Activated naive CD8-positive, alpha-beta T cell treated with anti-CD3 and anti-CD28 coated beads for 36 hours (primary cell): ENCODE measurements at regions not wholly inside any gene's neighbourhood (a gene's known extent, or its start where the extent isn't known, plus 50 kb on each side); places are given as distances from the start of the nearest gene placed in this dataset.

Source experiments
- DNase-seq: peaks from one replicate; pipeline ENCODE4 v3.0.0; 2021
- H3K27ac Mint-ChIP-seq: one replicate; pipeline ENCODE4 v1.8.0; 2022; ENCODE audit warnings: mild to moderate bottlenecking, moderate library complexity, mixed read lengths
- H3K27me3 Mint-ChIP-seq: one replicate; pipeline ENCODE4 v1.8.0; 2022; ENCODE audit warnings: mild to moderate bottlenecking, mixed read lengths
- H3K36me3 Mint-ChIP-seq: one replicate; pipeline ENCODE4 v1.8.0; 2021; ENCODE audit warnings: mild to moderate bottlenecking, mixed read lengths
- H3K4me1 Mint-ChIP-seq: one replicate; pipeline ENCODE4 v1.8.0; 2021; ENCODE audit warnings: mixed read lengths
- H3K4me3 Mint-ChIP-seq: one replicate; pipeline ENCODE4 v1.8.0; 2022; ENCODE audit warnings: mild to moderate bottlenecking, moderate library complexity, mixed read lengths
- H3K9me3 Mint-ChIP-seq: one replicate; pipeline ENCODE4 v1.8.0; 2022; ENCODE audit warnings: mixed read lengths

- H3K4me3 Mint-ChIP-seq = no peak overlapping the region
- H3K4me1 Mint-ChIP-seq = no peaks in the 10 kb centered on the region
- no peak overlapping the region for H3K27ac Mint-ChIP-seq
- no peak for DNase-seq
- H3K9me3 Mint-ChIP-seq = peaks cover 3% of the 10 kb centered on the region
- no peaks in the 10 kb centered on the region for H3K36me3 Mint-ChIP-seq
- H3K27me3 Mint-ChIP-seq = peaks cover 10% of the 10 kb centered on the region
These were observed 142.8 kb upstream of the TNPO1 start for GRCh38 chr5:72673623-72674022.

- no peak for DNase-seq
- Mint-ChIP-seq H3K4me1 (no peaks in the 10 kb centered on the region), H3K9me3 (peaks cover 3% of the 10 kb centered on the region), H3K27me3 (peaks cover 14% of the 10 kb centered on the region), H3K36me3 (no peaks in the 10 kb centered on the region), H3K4me3 (no peak overlapping the region), H3K27ac (no peak overlapping the region)
These were observed 143.3 kb upstream of the TNPO1 start for GRCh38 chr5:72673180-72673579.

GRCh38 chr5:72667708-72668107 is 148.8 kb upstream of the TNPO1 start:
- no peaks in the 10 kb centered on the region for H3K9me3 Mint-ChIP-seq
- no peak for DNase-seq
- H3K27ac Mint-ChIP-seq = no peak overlapping the region
- peaks cover 11% of the 10 kb centered on the region for H3K27me3 Mint-ChIP-seq
- H3K36me3 Mint-ChIP-seq = no peaks in the 10 kb centered on the region
- H3K4me1 Mint-ChIP-seq = no peaks in the 10 kb centered on the region
- H3K4me3 Mint-ChIP-seq = no peak overlapping the region

- H3K36me3 Mint-ChIP-seq = no peaks in the 10 kb centered on the region
- peaks cover 6% of the 10 kb centered on the region for H3K27me3 Mint-ChIP-seq
- H3K27ac Mint-ChIP-seq = no peak overlapping the region
- no peaks in the 10 kb centered on the region for H3K9me3 Mint-ChIP-seq
- no peak for DNase-seq
- H3K4me3 Mint-ChIP-seq = no peak overlapping the region
- H3K4me1 Mint-ChIP-seq = no peaks in the 10 kb centered on the region
These were observed 153.5 kb upstream of the TNPO1 start for GRCh38 chr5:72662936-72663335.

GRCh38 chr5:72662305-72662704 is 154.2 kb upstream of the TNPO1 start:
- Mint-ChIP-seq H3K27ac (no peak overlapping the region), H3K36me3 (no peaks in the 10 kb centered on the region)

GRCh38 chr5:72661405-72661804 is 154.2 kb upstream of the ZNF366 start:
- H3K4me1 Mint-ChIP-seq = no peaks in the 10 kb centered on the region
- no peaks in the 10 kb centered on the region for H3K36me3 Mint-ChIP-seq

More at GRCh38 chr5:72662305-72662704, 154.2 kb upstream of the TNPO1 start:
- no peak for DNase-seq
- H3K4me3 Mint-ChIP-seq = no peak overlapping the region
- H3K27me3 Mint-ChIP-seq = peaks cover 6% of the 10 kb centered on the region
- no peaks in the 10 kb centered on the region for H3K4me1 Mint-ChIP-seq
- no peaks in the 10 kb centered on the region for H3K9me3 Mint-ChIP-seq

GRCh38 chr5:72659726-72660125 is 152.5 kb upstream of the ZNF366 start:
- Mint-ChIP-seq H3K27ac (no peak overlapping the region), H3K27me3 (peaks cover 6% of the 10 kb centered on the region), H3K4me1 (no peaks in the 10 kb centered on the region), H3K36me3 (no peaks in the 10 kb centered on the region), H3K4me3 (no peak overlapping the region), H3K9me3 (no peaks in the 10 kb centered on the region)
- DNase-seq = no peak

More at GRCh38 chr5:72661405-72661804, 154.2 kb upstream of the ZNF366 start:
- Mint-ChIP-seq H3K27me3 (peaks cover 6% of the 10 kb centered on the region), H3K9me3 (no peaks in the 10 kb centered on the region), H3K4me3 (no peak overlapping the region), H3K27ac (no peak overlapping the region)
- no peak for DNase-seq

- Mint-ChIP-seq H3K36me3 (no peaks in the 10 kb centered on the region), H3K4me3 (no peak overlapping the region), H3K9me3 (no peaks in the 10 kb centered on the region)
These were observed 151.7 kb upstream of the ZNF366 start for GRCh38 chr5:72658761-72659540.

GRCh38 chr5:72658161-72658560 is 151.0 kb upstream of the ZNF366 start:
- H3K27me3 Mint-ChIP-seq = peaks cover 6% of the 10 kb centered on the region
- no peaks in the 10 kb centered on the region for H3K36me3 Mint-ChIP-seq
- H3K4me3 Mint-ChIP-seq = no peak overlapping the region
- no peaks in the 10 kb centered on the region for H3K9me3 Mint-ChIP-seq
- H3K4me1 Mint-ChIP-seq = no peaks in the 10 kb centered on the region
- no peak for DNase-seq
- no peak overlapping the region for H3K27ac Mint-ChIP-seq

More at GRCh38 chr5:72658761-72659540, 151.7 kb upstream of the ZNF366 start:
- DNase-seq = no peak
- peaks cover 6% of the 10 kb centered on the region for H3K27me3 Mint-ChIP-seq
- H3K27ac Mint-ChIP-seq = no peak overlapping the region
- no peaks in the 10 kb centered on the region for H3K4me1 Mint-ChIP-seq

GRCh38 chr5:72656756-72657513 is 149.7 kb upstream of the ZNF366 start:
- Mint-ChIP-seq H3K4me3 (no peak overlapping the region), H3K27me3 (peaks cover 6% of the 10 kb centered on the region), H3K36me3 (no peaks in the 10 kb centered on the region), H3K9me3 (no peaks in the 10 kb centered on the region), H3K4me1 (no peaks in the 10 kb centered on the region), H3K27ac (no peak overlapping the region)
- DNase-seq = no peak

GRCh38 chr5:72656331-72656730 is 149.1 kb upstream of the ZNF366 start:
- H3K36me3 Mint-ChIP-seq = no peaks in the 10 kb centered on the region
- DNase-seq = no peak
- H3K4me3 Mint-ChIP-seq = no peak overlapping the region
- no peaks in the 10 kb centered on the region for H3K9me3 Mint-ChIP-seq
- H3K4me1 Mint-ChIP-seq = no peaks in the 10 kb centered on the region
- peaks cover 6% of the 10 kb centered on the region for H3K27me3 Mint-ChIP-seq
- H3K27ac Mint-ChIP-seq = no peak overlapping the region

- no peak overlapping the region for H3K4me3 Mint-ChIP-seq
- H3K27ac Mint-ChIP-seq = no peak overlapping the region
- peaks cover 3% of the 10 kb centered on the region for H3K27me3 Mint-ChIP-seq
- H3K4me1 Mint-ChIP-seq = no peaks in the 10 kb centered on the region
- no peak for DNase-seq
- no peaks in the 10 kb centered on the region for H3K36me3 Mint-ChIP-seq
- H3K9me3 Mint-ChIP-seq = no peaks in the 10 kb centered on the region
These were observed 147.0 kb upstream of the ZNF366 start for GRCh38 chr5:72654231-72654630.

GRCh38 chr5:72653586-72653985 is 146.4 kb upstream of the ZNF366 start:
- H3K4me1 Mint-ChIP-seq = no peaks in the 10 kb centered on the region
- H3K36me3 Mint-ChIP-seq = no peaks in the 10 kb centered on the region
- H3K9me3 Mint-ChIP-seq = no peaks in the 10 kb centered on the region
- DNase-seq = no peak
- no peaks in the 10 kb centered on the region for H3K27me3 Mint-ChIP-seq
- no peak overlapping the region for H3K27ac Mint-ChIP-seq
- no peak overlapping the region for H3K4me3 Mint-ChIP-seq

- no peaks in the 10 kb centered on the region for H3K4me1 Mint-ChIP-seq
- no peaks in the 10 kb centered on the region for H3K9me3 Mint-ChIP-seq
- no peaks in the 10 kb centered on the region for H3K27me3 Mint-ChIP-seq
- H3K36me3 Mint-ChIP-seq = no peaks in the 10 kb centered on the region
- DNase-seq = no peak
- no peak overlapping the region for H3K27ac Mint-ChIP-seq
- H3K4me3 Mint-ChIP-seq = no peak overlapping the region
These were observed 144.6 kb upstream of the ZNF366 start for GRCh38 chr5:72651779-72652178.

- H3K27ac Mint-ChIP-seq = no peak overlapping the region
- H3K4me1 Mint-ChIP-seq = no peaks in the 10 kb centered on the region
- no peaks in the 10 kb centered on the region for H3K9me3 Mint-ChIP-seq
- no peak overlapping the region for H3K4me3 Mint-ChIP-seq
- DNase-seq = no peak
- H3K36me3 Mint-ChIP-seq = no peaks in the 10 kb centered on the region
- H3K27me3 Mint-ChIP-seq = no peaks in the 10 kb centered on the region
These were observed 143.9 kb upstream of the ZNF366 start for GRCh38 chr5:72651109-72651508.

GRCh38 chr5:72649449-72649848 is 142.2 kb upstream of the ZNF366 start:
- Mint-ChIP-seq H3K9me3 (no peaks in the 10 kb centered on the region), H3K27me3 (no peaks in the 10 kb centered on the region), H3K4me3 (no peak overlapping the region), H3K36me3 (no peaks in the 10 kb centered on the region), H3K4me1 (no peaks in the 10 kb centered on the region), H3K27ac (no peak overlapping the region)
- DNase-seq = no peak
